Adrenal gland (tissue), 5 donors: ENCODE measurements at regions not wholly inside any gene's neighbourhood (a gene's known extent, or its start where the extent isn't known, plus 50 kb on each side); places are given as distances from the start of the nearest gene placed in this dataset.

Source experiments
- CTCF ChIP-seq, 6 experiments: fragments of 450-650 bp in 4 of 6; fragments of 200-600 bp in 2 of 6; sonication (generic) in 1 of 6; IDR thresholded peaks; 1 replicate in 5 of 6; 2 replicates in 1 of 6; pipeline versions ENCODE4 v1.5.1 to v1.8.0; 2016 to 2021; ENCODE audit warnings: antibody characterized with exemption in 6 of 6, mild to moderate bottlenecking in 2 of 6, moderate library complexity in 1 of 6
- POLR2A ChIP-seq, 2 donors: fragments of 450-650 bp; IDR thresholded peaks; one replicate each; pipeline ENCODE4 v1.6.1; 2017; ENCODE audit warnings: antibody characterized with exemption in 2 of 2, mild to moderate bottlenecking in 2 of 2, moderate library complexity in 1 of 2
- donor health status: DM: no; HTN: no; CAD: no.

DNA sequence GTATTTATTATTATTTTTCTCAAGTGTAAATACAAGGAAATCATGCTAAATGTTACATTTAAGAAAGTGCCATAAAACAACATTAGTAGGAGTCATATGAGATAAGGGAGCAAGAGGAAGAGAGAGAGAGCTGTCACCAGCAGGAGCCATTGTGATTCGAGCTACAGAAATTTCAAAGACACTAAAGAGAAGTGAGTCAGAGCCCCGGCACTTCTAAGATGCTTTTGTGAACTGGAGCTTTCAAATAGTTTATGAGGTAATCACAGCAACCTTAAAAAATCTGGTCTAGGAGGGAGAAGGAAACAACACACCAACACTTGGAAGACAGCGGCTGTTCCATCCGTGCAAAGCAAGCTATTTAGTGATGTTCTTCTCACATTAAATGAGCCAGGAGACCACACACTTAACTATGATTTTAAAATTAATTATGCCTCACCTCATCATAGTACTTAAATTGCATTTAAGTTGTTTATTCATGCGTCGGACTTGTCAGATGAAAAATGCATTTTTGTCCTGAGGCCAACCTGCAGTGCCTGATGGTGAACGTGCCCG lies 382.7 kb upstream of the SALL3 start:
- TF ChIP-seq CTCF (IDR thresholded peaks at IDR 0.05): no peak
- TF ChIP-seq POLR2A (IDR thresholded peaks at IDR 0.05): no peak
